SKM-1 treated with dmso at 0.1 percent for 144 hours (cell line): ENCODE measurements at regions not wholly inside any gene's neighbourhood (a gene's known extent, or its start where the extent isn't known, plus 50 kb on each side); places are given as distances from the start of the nearest gene placed in this dataset.
"Not testable (repeated sequence)": the region's sequence is repeated elsewhere in the genome, so short reads cannot be mapped to it uniquely, and the experiment has no call there.

Experiments
- DNase-seq: peaks from one replicate; lab custom pipeline; 2025; ENCODE audit not compliant: unreplicated experiment; lab: John Stamatoyannopoulos, UW

DNA sequence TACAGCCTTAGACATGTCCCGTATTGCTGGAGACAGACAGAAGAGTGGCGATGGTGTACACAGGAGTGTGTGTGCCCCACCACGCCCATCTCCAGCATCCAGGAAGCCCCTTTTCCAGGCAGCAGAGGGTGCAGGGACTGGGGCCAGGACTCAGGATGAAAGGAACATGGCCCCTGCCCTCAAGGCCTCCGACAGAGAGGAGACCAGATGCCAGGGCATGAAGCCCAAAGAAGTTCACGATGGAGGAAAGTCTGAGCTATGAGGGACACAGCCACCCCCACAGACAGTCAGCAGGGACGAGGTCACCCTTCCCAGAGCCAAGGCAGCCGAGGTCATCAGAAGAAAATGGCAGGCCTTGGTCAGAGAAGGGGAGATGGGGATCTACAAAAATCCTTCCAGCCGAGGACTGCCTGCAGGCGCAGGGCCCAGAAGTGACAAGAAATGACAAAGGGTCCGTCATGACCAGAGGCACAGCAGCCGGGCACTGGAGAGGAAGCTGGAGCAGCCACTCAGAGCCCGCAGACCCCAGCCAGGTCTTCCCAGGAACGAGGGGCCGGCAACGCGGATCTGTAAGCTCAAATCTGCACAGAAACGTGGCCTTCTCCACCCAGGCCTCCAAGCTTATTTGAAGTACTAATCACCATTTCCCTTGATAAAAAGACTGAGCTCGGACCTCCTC lies 78.7 kb upstream of the PPP2R2D start:
- DNase-seq = no peak

- DNase-seq = no peak
Observed at GRCh38 chr10:131822692-131823245, 78.0 kb upstream of the PPP2R2D start.

GRCh38 chr10:131823601-131824099 lies 77.2 kb upstream of the PPP2R2D start:
- not testable (repeated sequence) for DNase-seq

- no peak for DNase-seq
Observed at GRCh38 chr10:131824371-131825149, 76.2 kb upstream of the PPP2R2D start.

- DNase-seq = no peak
Observed at GRCh38 chr10:131825150-131825848, 75.5 kb upstream of the PPP2R2D start.

DNA sequence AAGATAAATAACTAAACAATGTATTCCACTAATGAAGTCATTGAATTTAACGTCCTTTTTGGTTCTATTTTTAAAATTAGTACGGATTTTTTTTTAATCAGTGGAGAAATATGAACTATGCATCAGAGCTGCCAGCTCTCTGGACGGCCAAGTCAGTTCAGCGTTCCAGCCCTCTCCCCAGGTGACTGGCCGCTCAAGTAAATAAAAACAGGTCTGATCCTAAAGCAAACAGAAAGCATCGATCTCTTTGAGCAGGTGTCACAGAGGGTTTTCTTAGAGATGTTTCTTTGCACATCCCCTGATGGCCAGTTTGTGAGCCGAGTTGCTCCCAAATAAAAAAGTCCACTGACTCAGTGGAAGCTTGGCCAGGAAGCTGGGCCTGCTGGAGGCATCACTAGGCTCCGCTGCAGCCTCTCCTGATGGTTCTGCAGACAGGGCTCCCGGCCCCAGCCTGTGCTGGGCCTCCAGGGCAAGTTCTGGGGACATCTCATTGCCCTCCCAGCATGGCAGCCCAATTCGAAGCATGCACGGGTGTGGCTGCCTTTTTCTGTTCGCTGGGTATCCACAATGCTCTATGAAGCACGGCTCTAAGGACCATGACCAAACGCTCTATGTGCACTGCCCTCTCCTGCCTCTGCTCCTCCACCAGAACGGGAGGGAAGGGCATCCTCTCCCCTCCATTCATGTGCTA lies 74.7 kb upstream of the PPP2R2D start:
- DNase-seq = no peak

DNA sequence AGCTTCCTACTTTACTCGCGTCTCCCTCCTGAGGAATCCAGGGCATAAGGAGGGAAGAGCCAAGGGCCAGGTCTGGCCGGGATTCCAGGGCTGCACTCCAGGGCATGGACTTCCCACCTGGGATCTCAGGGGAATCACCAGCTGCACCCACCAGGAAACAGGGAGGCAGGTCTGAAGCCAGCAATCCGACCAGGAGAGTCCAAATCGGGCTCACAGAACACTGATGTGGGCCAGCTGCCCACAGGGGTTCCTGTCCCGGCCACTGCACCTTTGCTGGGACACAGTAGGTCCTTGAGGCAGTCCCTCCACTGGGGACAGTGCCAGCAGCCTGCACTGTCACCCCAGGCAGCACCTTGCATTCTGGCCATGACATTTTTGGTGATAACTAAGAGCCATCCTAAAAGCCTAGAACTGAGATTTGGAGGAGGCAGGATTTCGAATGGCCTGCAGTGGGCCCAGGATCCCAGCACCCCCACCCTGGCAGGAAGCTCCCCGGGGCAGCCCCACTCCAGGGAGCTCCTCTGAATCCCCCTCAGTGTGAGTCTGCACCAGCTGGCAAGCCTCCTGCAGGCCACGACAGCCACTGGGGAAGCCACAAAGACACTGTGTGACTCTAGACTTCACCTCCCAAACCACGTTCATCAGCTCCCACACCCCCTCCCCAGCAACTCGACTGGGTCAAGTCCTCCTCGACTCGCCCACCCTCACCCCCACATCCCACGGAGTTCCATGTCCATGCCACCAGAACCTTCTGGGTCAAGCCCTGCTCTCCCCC lies 71.5 kb upstream of the PPP2R2D start:
- no peak for DNase-seq

DNA sequence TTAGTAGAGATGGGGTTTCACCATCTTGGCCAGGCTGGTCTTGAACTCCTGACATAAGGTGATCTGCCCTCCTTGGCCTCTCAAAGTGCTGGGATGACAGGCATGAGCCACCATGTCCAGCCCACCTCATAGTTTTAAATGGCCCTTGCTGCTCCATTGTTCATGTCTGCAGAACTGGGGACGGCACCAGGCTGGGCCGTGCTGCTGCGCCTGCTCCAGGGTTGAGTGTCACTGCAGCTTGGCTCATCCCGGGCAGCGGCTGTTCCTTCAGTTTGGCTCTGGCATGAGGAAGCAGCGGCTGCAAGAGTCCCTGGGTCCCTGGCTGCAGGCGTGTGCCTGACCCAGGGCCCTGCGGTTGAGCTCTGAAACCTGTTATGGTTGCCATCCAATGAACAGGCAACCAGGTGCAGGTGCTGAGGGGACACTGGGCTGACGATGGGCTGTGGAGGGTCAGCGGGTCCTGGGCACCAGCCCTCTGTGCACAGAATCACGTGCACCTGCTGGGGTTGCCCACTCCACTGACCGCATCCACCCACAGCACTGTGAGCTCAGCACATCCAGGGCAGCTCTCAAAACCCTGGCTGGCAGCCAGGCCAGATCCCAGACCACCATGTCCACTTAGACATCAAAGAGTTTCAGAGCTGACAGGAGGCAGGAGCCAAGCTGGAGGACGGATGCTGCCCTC lies 70.2 kb upstream of the PPP2R2D start:
- DNase-seq = no peak

DNA sequence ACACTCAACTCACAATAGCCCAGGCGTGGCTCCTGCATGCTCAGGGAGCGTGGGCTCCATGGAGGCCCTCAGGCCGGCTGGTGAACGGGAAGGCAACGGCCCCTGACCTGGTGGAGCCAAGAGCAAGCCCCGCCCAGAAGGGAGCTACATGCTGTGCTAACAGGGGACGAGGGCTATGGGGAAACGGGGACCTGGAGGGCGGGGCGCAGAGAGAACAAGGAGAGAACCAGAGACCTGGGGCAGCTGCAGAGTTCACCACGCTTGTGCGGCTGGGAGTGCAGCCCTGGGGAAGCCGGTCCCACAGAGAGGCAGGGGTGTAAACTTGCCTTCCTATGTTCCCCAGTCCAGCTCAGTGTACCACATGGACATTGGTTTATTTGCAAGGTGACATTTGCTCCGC lies 69.2 kb upstream of the PPP2R2D start:
- no peak for DNase-seq

GRCh38 chr10:131832056-131832685 lies 68.6 kb upstream of the PPP2R2D start:
- DNase-seq = no peak

GRCh38 chr10:131833013-131833412 lies 67.8 kb upstream of the PPP2R2D start:
- no peak for DNase-seq

GRCh38 chr10:131833446-131834080 lies 67.2 kb upstream of the PPP2R2D start:
- DNase-seq = no peak

GRCh38 chr10:131834152-131834810 lies 66.5 kb upstream of the PPP2R2D start:
- DNase-seq = no peak

DNA sequence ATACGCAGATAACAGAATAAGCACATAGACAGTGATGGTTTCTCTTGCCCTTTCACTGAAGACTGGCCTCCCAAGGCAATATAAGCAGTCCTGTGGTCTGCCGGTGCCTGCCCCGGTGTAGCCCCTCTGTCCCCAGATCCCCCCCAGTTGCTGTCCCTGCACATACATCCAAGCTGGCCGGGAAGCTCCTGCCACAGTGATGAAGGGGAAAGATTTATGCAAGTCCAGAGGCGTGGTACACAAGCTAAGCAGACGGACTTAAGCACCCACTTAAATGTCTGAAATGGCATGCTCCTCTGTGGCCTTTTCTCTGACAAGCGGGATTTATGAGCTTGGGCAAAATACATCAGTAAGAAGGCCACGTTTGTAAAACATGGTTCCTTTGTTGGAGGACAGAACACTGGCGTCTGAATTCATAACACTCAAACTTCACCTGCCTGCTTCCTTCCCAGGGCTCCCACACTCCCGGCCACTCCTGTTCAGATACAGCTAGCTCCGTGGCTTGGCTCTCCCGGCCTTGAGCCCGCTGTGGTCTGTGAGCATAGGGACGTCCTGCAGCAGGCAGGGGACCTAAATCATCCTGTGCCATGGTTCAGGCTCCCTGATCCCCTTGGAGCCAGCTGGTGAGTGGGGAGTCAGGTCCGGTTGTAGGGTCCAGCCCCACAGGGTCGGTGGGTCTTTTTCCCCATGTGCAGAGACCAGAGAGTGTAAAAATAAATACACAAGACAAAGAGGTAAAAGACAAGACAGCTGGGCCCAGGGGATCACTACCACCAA lies 61.7 kb upstream of the PPP2R2D start:
- DNase-seq = no peak

DNA sequence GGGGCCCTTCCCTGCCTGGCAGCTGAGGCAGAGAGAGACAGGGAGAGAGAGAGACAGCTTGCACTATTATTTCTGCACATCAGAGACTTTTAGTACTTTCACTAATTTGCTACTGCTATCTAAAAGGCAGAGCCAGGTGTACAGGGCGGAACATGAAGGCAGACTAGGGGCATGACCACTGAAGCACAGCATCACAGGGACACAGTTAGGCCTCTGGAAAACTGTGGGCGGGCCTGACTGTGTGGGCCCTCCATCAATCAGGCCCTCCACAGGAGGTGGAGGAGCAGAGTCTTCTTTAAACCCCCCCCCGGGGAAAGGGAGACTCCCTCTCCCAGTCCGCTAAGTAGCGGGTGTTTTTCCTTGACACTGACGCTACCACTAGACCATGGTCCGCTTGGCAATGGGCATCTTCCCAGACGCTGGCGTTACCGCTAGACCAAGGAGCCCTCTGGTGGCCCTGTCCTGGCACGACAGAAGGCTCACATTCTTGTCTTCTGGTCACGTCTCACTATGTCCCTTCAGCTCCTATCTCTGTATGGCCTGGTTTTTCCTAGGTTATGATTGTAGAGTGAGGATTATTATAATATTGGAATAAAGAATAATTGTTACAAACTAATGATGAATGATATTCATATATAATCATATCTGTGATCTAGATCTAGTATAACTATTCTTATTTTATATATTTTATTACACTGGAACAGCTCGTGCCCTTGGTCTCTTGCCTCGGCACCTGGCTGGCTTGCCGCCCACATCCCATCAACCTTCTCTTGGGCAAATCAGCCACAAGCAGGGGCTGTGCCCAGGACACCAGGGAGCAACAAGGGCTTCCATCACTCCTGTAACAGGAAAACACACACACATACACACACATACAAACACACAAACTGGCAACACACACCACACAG lies 60.7 kb upstream of the PPP2R2D start:
- not testable (repeated sequence) for DNase-seq

DNA sequence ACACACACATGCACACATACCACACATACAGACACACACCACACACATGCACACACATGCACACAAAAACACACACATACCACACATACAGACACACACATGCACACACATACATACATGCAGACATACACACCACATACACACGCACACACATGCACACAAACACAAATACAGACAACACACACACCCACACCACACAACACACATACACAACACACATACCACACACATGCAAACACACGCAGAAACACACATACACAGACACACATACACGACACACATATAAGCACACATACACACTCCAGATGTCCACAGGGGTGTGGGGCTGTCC lies 60.1 kb upstream of the PPP2R2D start:
- DNase-seq = no peak
